GM18505 (cell line): ENCODE measurements at regions not wholly inside any gene's neighbourhood (a gene's known extent, or its start where the extent isn't known, plus 50 kb on each side); places are given as distances from the start of the nearest gene placed in this dataset.

Source experiments
- ATAC-seq: cut with Tn5 transposase; IDR thresholded peaks from one replicate; pipeline ENCODE4 v1.9.1; 2021; ENCODE audit not compliant: unreplicated experiment
- POLR2A ChIP-seq: IDR thresholded peaks from 4 replicates; pipeline ENCODE4 v1.6.1; 2011; ENCODE audit warnings: borderline replicate concordance; ENCODE audit not compliant: insufficient read depth, insufficient read length; ENCODE audit errors: extremely low read depth

GRCh38 chr1:199766218-199766792 is 261.2 kb upstream of the NR5A2 start:
- TF ChIP-seq POLR2A, result no peak
- no peak for ATAC-seq

- no peak for TF ChIP-seq POLR2A
Measured at GRCh38 chr1:199767700-199768099, 259.8 kb upstream of the NR5A2 start.

GRCh38 chr1:199774433-199775089 is 252.9 kb upstream of the NR5A2 start:
- no peak for TF ChIP-seq POLR2A
- ATAC-seq, result no peak

More at GRCh38 chr1:199767700-199768099, 259.8 kb upstream of the NR5A2 start:
- ATAC-seq, result no peak

- no peak for TF ChIP-seq POLR2A
- ATAC-seq, result no peak
Measured at GRCh38 chr1:199776768-199777497, 250.6 kb upstream of the NR5A2 start.

- no peak for ATAC-seq
- TF ChIP-seq POLR2A, result no peak
Measured at GRCh38 chr1:199778324-199778955, 249.1 kb upstream of the NR5A2 start.

DNA sequence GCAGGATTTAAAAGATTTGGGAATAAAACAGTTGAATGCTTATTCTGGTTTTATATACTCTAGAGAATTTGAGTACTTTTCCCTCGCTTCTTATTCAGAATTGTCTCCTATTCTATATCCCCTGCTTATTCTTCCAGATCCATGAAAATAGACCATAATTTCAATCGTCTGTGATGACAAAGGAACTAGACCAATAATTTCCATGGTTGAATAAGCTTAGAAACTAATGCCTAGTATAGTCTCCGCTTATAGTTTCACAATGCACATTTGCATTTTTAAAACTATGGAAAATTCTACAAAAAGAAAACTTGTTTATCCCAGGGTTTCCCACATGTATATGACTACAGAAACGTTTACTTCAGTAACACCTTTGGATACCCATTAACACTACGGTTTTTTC is 247.4 kb upstream of the NR5A2 start:
- no peak for TF ChIP-seq POLR2A
- ATAC-seq, result no peak

DNA sequence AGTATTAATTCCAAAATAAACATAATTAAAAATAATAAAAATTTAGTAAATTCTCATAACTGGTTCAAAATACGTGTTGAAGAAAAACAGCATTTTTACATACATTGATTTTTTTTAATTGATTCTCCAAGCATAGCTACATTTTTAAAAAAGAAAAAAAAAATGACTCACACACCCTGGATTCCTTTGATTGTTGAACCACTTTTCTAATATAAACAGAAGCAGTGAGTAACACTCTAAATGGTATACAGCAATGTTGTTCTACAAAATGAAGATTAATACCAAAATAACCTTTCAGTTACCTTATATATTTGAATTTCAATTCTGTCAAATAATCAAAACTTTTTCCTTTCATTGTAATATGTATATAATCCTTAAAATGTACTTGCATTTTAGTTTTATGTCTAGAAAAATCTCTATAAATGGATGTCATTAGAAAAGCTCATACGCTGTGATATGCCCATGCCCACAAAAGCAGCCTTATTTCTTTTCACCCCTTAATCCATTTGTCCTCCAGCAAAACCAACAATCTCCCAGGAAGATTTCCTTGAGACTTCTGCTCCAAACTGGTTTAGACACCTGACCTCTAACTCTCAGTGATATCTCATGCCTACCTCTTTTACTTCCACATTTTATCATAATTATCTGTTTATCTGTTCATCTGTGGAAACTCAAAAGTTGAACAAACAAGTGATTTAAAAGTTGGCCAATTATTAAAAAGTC is 246.4 kb upstream of the NR5A2 start:
- ATAC-seq, result no peak
- no peak for TF ChIP-seq POLR2A

GRCh38 chr1:199784138-199784895 is 243.2 kb upstream of the NR5A2 start:
- ATAC-seq, result no peak
- TF ChIP-seq POLR2A, result no peak

- no peak for ATAC-seq
- no peak for TF ChIP-seq POLR2A
Measured at GRCh38 chr1:199786695-199787094, 240.8 kb upstream of the NR5A2 start.

GRCh38 chr1:199789141-199789540 is 238.4 kb upstream of the NR5A2 start:
- no peak for ATAC-seq
- TF ChIP-seq POLR2A, result no peak

- ATAC-seq, result no peak
- no peak for TF ChIP-seq POLR2A
Measured at GRCh38 chr1:199791495-199791894, 236.0 kb upstream of the NR5A2 start.

DNA sequence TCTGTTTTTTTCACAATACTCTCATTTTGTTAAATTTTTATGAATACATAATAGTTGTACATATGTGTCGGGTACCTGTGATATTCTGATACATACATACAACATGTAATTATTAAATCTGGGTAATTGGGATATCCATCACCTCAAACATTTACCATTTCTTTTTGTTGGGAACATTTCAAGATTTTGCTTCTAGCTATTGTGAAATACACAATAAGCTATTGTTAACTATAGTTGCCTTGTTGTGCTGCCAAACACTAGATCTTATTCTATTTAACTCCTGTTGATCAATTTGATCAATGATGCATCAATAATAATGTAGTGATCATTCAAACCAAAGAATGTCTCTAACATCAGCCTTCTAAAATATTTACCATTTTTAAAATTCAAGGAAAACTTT is 234.6 kb upstream of the NR5A2 start:
- no peak for TF ChIP-seq POLR2A

More for the DNA sequence above, 234.6 kb upstream of the NR5A2 start:
- ATAC-seq, result no peak
